GM06990 (cell line): ENCODE measurements at regions not wholly inside any gene's neighbourhood (a gene's known extent, or its start where the extent isn't known, plus 50 kb on each side); places are given as distances from the start of the nearest gene placed in this dataset.

Experiments used
- DNase-seq: peaks from one replicate; pipeline ENCODE4 v3.0.0-alpha.2; 2011; ENCODE audit not compliant: insufficient read length; ENCODE audit errors: extremely low read depth
- H3K27me3 ChIP-seq: replicated peaks from 2 replicates; pipeline ENCODE4 v1.6.0; 2011; ENCODE audit warnings: low read length; ENCODE audit not compliant: control insufficient read depth, insufficient read depth
- H3K36me3 ChIP-seq: 2 replicates; pipeline ENCODE4 v1.5.1; 2011; ENCODE audit warnings: low read length; ENCODE audit not compliant: control insufficient read depth, insufficient read depth
- H3K4me3 ChIP-seq: replicated peaks from 2 replicates; pipeline ENCODE4 v1.5.1; 2011; ENCODE audit warnings: low read depth, mild to moderate bottlenecking, control low read depth, low read length
- TF ChIP-seq, protein P1 (sequence below): IDR thresholded peaks from 2 replicates; pipeline ENCODE4 v1.5.1; 2011; ENCODE audit warnings: low read length, control low read depth, mild to moderate bottlenecking, inconsistent platforms; ENCODE audit not compliant: insufficient read depth, poor library complexity, severe bottlenecking

DNA sequence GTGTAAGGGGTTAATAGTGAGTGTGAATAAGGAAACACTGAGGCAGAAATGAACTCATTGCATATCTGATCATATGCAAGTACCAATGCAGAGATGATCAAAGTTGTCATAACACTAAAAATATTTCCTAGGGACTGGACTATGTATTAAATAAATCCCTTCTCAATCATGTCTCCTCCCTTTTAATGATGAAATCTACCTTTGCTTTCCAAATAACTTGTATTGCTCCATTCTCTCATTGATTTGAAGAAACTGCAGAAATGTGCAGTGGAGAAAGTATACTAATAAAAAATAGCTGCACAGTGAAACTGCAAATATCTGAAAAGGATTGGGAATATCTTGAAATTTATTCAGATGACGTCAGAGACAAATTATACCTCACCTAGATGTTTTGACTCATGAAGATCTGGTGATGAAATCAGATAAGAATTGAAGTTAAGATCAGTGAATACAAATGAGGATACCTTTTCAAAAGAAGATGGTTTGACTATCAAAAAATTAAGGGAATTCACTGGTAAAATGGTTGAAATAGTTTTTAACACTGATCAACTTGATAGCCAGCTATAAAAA lies 1264.9 kb upstream of the USP15 start:
- no peak overlapping the region for H3K4me3 ChIP-seq
- no peaks in the 10 kb centered on the region for H3K27me3 ChIP-seq
- H3K36me3 ChIP-seq: no peaks in the 10 kb centered on the region
- TF ChIP-seq, protein P1, sequence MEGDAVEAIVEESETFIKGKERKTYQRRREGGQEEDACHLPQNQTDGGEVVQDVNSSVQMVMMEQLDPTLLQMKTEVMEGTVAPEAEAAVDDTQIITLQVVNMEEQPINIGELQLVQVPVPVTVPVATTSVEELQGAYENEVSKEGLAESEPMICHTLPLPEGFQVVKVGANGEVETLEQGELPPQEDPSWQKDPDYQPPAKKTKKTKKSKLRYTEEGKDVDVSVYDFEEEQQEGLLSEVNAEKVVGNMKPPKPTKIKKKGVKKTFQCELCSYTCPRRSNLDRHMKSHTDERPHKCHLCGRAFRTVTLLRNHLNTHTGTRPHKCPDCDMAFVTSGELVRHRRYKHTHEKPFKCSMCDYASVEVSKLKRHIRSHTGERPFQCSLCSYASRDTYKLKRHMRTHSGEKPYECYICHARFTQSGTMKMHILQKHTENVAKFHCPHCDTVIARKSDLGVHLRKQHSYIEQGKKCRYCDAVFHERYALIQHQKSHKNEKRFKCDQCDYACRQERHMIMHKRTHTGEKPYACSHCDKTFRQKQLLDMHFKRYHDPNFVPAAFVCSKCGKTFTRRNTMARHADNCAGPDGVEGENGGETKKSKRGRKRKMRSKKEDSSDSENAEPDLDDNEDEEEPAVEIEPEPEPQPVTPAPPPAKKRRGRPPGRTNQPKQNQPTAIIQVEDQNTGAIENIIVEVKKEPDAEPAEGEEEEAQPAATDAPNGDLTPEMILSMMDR: no peak
- DNase-seq: no peak

DNA sequence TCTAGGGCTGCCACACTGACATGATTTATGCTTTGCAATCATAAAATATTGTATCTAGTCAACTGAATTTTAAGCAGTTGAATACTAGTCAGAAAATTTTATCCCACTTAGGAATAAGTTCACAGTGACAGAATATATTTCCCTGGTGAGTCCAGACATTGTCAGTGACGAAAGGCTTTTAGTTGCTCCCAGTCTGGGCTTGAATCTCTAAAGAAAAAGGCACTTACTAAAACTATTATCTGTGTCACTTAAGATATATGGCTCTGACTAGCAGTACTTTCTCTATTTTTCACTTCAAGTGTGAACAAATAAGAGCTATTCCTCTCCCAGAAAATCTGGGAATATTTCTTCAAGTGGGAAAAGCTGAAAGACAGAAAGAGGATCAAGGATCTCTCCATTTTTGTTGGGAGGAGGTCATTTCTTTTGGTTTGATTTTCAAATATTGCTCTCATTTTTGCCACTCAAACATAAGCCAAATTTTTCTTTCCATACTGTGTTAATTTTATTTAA lies 1262.3 kb upstream of the USP15 start:
- Histone ChIP-seq H3K4me3 (no peak overlapping the region), H3K27me3 (no peaks in the 10 kb centered on the region), H3K36me3 (no peaks in the 10 kb centered on the region)
- TF ChIP-seq, protein P1: no peak
- no peak for DNase-seq

DNA sequence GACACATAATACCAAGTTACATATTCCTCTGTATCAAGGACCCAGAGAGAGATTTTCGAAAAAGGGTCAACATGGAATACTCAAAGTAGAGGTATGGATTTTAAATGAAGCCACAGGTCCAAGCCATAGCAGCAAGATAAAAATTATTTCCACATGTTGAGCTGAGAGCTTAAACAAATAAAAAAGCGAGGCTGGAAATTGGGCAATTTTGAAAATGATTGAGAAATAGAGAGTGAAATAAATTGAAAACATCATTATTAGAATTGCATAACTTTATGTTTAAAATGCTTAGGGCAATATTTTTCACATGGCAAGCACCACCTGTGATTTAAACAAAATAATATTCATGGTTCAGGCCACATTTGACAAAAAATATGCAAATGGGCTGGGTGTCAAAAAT lies 1251.0 kb upstream of the USP15 start:
- no peaks in the 10 kb centered on the region for H3K27me3 ChIP-seq
- TF ChIP-seq, protein P1: no peak
- H3K4me3 ChIP-seq: no peak overlapping the region
- H3K36me3 ChIP-seq: no peaks in the 10 kb centered on the region
- no peak for DNase-seq

DNA sequence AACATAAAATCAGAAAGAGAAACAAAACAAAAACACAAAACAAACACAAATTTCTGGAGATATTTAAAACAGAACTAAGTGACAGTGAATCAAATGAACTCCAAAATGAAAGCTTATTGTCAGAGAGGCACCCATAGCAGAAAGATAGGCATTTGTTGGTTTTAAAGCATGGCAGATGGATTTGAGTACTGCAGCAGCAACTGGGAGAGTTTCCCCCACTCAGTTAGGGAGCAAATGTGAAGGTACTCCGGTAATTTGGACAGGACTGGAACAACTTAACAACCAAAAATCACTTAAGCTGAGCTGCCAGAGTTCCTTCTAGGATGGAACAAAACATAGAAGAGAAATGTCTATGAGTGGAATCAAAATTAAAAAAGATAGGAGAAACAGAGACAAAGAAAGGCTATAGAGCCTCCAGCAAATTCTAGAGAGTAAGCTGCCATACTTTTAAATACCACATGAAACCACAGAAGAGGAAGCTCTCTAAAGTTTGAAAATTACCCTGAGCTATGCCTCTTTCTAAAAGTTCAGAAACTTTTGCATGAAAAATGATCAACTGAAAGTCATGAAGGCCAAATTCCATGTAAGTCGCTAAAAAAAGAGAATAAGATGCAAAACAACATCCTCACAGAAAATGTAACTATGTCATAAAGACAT lies 1248.3 kb upstream of the USP15 start:
- no peak for DNase-seq
- TF ChIP-seq, protein P1: no peak
- no peaks in the 10 kb centered on the region for H3K36me3 ChIP-seq
- H3K4me3 ChIP-seq: no peak overlapping the region
- H3K27me3 ChIP-seq: no peaks in the 10 kb centered on the region

DNA sequence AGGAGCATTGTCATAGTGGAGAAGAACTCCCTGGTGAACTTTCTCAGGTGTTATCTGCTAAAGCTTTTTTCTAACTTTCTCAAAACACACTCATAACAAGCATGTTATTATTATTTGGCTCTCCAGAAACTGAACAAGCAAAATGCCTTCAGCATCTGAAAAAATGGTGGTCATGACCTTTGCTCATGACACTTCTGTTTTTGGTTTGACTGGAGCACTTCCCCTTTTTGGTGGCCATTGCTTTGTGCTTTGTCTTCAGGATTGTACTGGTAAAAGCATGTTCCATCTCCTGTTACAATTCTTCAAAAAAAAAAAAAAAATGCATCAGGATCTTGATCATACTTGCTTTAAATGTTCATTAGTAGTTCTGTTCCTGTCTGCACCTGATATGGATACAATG lies 1241.6 kb upstream of the USP15 start:
- DNase-seq: no peak
- TF ChIP-seq, protein P1: no peak
- Histone ChIP-seq H3K27me3 (no peaks in the 10 kb centered on the region), H3K36me3 (no peaks in the 10 kb centered on the region), H3K4me3 (no peak overlapping the region)
